Gastroesophageal sphincter (tissue), 3 donors: ENCODE measurements at regions not wholly inside any gene's neighbourhood (a gene's known extent, or its start where the extent isn't known, plus 50 kb on each side); places are given as distances from the start of the nearest gene placed in this dataset.

Experiments
- POLR2A ChIP-seq, 2 donors: fragments of 450-650 bp; IDR thresholded peaks; one replicate each; pipeline ENCODE4 v1.6.1; 2017; ENCODE audit warnings: antibody characterized with exemption in 2 of 2, mild to moderate bottlenecking in 2 of 2, moderate library complexity in 1 of 2
- TF ChIP-seq, protein P1 (sequence below), 4 experiments: fragments of 200-600 bp in 2 of 4; fragments of 450-650 bp in 2 of 4; sonication (generic) in 1 of 4; IDR thresholded peaks; one replicate each; pipeline ENCODE4 v1.5.1; 2017 to 2019; ENCODE audit warnings: antibody characterized with exemption in 4 of 4, mild to moderate bottlenecking in 2 of 4, moderate library complexity in 2 of 4

DNA sequence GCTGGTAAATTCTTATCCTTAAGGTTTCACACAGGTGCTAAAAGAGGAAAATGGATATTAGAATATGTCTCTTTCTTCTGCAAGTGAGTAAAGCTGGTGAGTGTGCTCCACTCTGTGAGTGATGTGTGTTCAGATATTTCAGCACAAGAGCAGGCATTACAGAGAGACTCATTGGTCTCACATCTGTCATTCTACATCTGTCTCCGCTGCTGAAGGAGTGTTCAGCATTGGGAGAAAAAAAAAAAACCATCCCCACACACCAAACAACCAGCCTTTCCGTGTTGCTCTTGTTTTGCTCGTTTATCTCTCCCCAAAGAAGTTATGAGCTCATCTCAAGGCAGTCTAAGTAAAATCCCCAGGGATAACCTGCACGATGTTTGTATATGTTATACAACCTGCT lies 283.9 kb upstream of the SPHKAP start:
- TF ChIP-seq, protein P1, sequence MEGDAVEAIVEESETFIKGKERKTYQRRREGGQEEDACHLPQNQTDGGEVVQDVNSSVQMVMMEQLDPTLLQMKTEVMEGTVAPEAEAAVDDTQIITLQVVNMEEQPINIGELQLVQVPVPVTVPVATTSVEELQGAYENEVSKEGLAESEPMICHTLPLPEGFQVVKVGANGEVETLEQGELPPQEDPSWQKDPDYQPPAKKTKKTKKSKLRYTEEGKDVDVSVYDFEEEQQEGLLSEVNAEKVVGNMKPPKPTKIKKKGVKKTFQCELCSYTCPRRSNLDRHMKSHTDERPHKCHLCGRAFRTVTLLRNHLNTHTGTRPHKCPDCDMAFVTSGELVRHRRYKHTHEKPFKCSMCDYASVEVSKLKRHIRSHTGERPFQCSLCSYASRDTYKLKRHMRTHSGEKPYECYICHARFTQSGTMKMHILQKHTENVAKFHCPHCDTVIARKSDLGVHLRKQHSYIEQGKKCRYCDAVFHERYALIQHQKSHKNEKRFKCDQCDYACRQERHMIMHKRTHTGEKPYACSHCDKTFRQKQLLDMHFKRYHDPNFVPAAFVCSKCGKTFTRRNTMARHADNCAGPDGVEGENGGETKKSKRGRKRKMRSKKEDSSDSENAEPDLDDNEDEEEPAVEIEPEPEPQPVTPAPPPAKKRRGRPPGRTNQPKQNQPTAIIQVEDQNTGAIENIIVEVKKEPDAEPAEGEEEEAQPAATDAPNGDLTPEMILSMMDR (IDR thresholded peaks at IDR 0.05), result no peak
- no peak for TF ChIP-seq POLR2A (IDR thresholded peaks at IDR 0.05)
